GM23338 (cell line): ENCODE measurements at regions not wholly inside any gene's neighbourhood (a gene's known extent, or its start where the extent isn't known, plus 50 kb on each side); places are given as distances from the start of the nearest gene placed in this dataset.

ENCODE experiments used
- ATAC-seq: fragments of 200-7000 bp; cut with Tn5 transposase; 3 replicates; pipeline ENCODE4 v1.9.1; 2020
- DNase-seq: peaks from one replicate; pipeline ENCODE4 v3.0.0-alpha.2; 2015; ENCODE audit warnings: low spot score
- H2AFZ ChIP-seq: fragments of 200-600 bp; sonication (generic); 2 replicates; pipeline ENCODE4 v1.8.0; 2016; ENCODE audit warnings: antibody characterized with exemption, mild to moderate bottlenecking, moderate library complexity
- H3F3A ChIP-seq: fragments of 200-600 bp; sonication (generic); replicated peaks from 2 replicates; pipeline ENCODE4 v1.8.0; 2017; ENCODE audit warnings: antibody characterized with exemption, mixed run types, low read depth
- H3K27ac ChIP-seq: fragments of 200-600 bp; sonication (generic); 2 replicates; pipeline ENCODE4 v1.6.1; 2016; ENCODE audit warnings: low read depth
- H3K27me3 ChIP-seq: fragments of 200-600 bp; sonication (generic); 2 replicates; pipeline ENCODE4 v1.8.0; 2016; ENCODE audit warnings: mild to moderate bottlenecking, mixed run types, moderate library complexity; ENCODE audit not compliant: insufficient read depth
- H3K36me3 ChIP-seq: fragments of 200-600 bp; sonication (generic); 2 replicates; pipeline ENCODE4 v1.8.0; 2016; ENCODE audit warnings: mild to moderate bottlenecking; ENCODE audit not compliant: insufficient read depth
- H3K4me1 ChIP-seq: fragments of 200-600 bp; sonication (generic); 2 replicates; pipeline ENCODE4 v1.8.0; 2016; ENCODE audit warnings: mild to moderate bottlenecking, moderate library complexity; ENCODE audit not compliant: insufficient read depth
- H3K4me2 ChIP-seq: fragments of 200-600 bp; sonication (generic); 2 replicates; pipeline ENCODE4 v1.7.1; 2017; ENCODE audit warnings: mixed run types
- H3K4me3 ChIP-seq: fragments of 200-600 bp; sonication (generic); 2 replicates; pipeline ENCODE4 v1.6.1; 2016; ENCODE audit warnings: mixed run types
- H3K79me2 ChIP-seq: fragments of 200-600 bp; sonication (generic); replicated peaks from 2 replicates; pipeline ENCODE4 v1.8.0; 2017; ENCODE audit warnings: mild to moderate bottlenecking; ENCODE audit not compliant: insufficient read depth
- H3K9me2 ChIP-seq: fragments of 200-600 bp; sonication (generic); 2 replicates; pipeline ENCODE4 v1.8.0; 2017; ENCODE audit not compliant: insufficient read depth
- H4K20me1 ChIP-seq: fragments of 200-600 bp; sonication (generic); replicated peaks from 2 replicates; pipeline ENCODE4 v1.8.0; 2017; ENCODE audit warnings: mild to moderate bottlenecking; ENCODE audit not compliant: insufficient read depth
- H3K27ac Mint-ChIP-seq: 2 replicates; pipeline ENCODE4 v1.8.0; 2020; ENCODE audit warnings: inconsistent platforms, mild to moderate bottlenecking, moderate library complexity, mixed read lengths
- H3K27me3 Mint-ChIP-seq: 3 replicates; pipeline ENCODE4 v1.8.0; 2022; ENCODE audit warnings: low read depth, mild to moderate bottlenecking, moderate library complexity, mixed read lengths, inconsistent platforms; ENCODE audit not compliant: insufficient read depth, poor library complexity
- H3K36me3 Mint-ChIP-seq: 3 replicates; pipeline ENCODE4 v1.8.0; 2021; ENCODE audit warnings: low read depth, mild to moderate bottlenecking, inconsistent platforms, moderate library complexity, mixed read lengths
- H3K4me1 Mint-ChIP-seq: 3 replicates; pipeline ENCODE4 v1.8.0; 2020; ENCODE audit warnings: mild to moderate bottlenecking, inconsistent platforms, mixed read lengths
- H3K4me3 Mint-ChIP-seq: 3 replicates; pipeline ENCODE4 v1.8.0; 2021; ENCODE audit warnings: moderate library complexity, mild to moderate bottlenecking, inconsistent platforms, mixed read lengths
- H3K9me3 Mint-ChIP-seq: 3 replicates; pipeline ENCODE4 v1.8.0; 2020; ENCODE audit warnings: moderate library complexity, mild to moderate bottlenecking, inconsistent platforms, mixed read lengths
- CTCF ChIP-seq, 2 experiments: fragments of 200-600 bp in 1 of 2; sonication (generic) in 1 of 2; conservative IDR thresholded peaks; 2 replicates each; pipeline versions ENCODE4 v1.5.1 to v1.6.1; 2016 to 2017; ENCODE audit warnings: antibody characterized with exemption in 2 of 2, low read depth in 2 of 2, mild to moderate bottlenecking in 2 of 2, moderate library complexity in 1 of 2
- EZH2 ChIP-seq: fragments of 200-600 bp; sonication (generic); IDR thresholded peaks from one replicate; pipeline ENCODE4 v1.8.0; 2017; ENCODE audit warnings: antibody characterized with exemption, mild to moderate bottlenecking, low read depth; ENCODE audit not compliant: unreplicated experiment
- JUNB ChIP-seq: IDR thresholded peaks from one replicate; pipeline ENCODE4 v1.6.1; 2016; ENCODE audit warnings: antibody characterized with exemption; ENCODE audit not compliant: unreplicated experiment
- NANOG ChIP-seq: IDR thresholded peaks from 2 replicates; pipeline ENCODE4 v1.6.1; 2016; ENCODE audit warnings: antibody characterized with exemption, borderline replicate concordance
- POLR2AphosphoS5 ChIP-seq: IDR thresholded peaks from 2 replicates; pipeline ENCODE4 v1.6.1; 2016; ENCODE audit warnings: antibody characterized with exemption, low read depth
- ZNF331 ChIP-seq: fragments of 250-450 bp; sonication (Bioruptor Pico); IDR thresholded peaks from 2 replicates; pipeline ENCODE4 v1.5.0; 2020; ENCODE audit warnings: low read depth, mild to moderate bottlenecking, moderate library complexity
- ZNF462 ChIP-seq: fragments of 250-450 bp; sonication (Bioruptor Pico); IDR thresholded peaks from 2 replicates; pipeline ENCODE4 v1.5.0; 2020; ENCODE audit warnings: mild to moderate bottlenecking, moderate library complexity

DNA sequence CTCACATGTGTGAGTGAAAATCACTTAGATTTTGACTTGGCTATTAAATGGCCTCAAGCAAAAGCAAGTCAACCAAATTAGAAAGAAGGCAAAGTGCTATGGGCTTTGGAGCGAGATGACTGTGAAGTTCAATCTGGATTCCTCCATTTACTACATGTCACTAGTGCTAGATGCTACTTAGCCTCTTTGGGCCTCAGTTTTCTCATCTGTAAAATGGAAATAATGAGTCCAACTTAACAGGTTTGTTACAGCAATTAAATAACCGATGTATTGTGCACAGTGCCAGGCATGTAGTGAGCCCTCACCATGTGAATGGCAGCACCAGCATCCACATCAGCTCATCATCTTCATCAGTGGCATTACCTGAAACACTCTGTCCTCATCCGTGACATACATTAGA lies 376.3 kb downstream of the MTX2 start (continued):
- no peak for TF ChIP-seq ZNF462 (CRISPR knock-in tag)
- no peak for TF ChIP-seq EZH2
- TF ChIP-seq JUNB: no peak

- Mint-ChIP-seq H3K4me1 (peaks cover 45% of the 10 kb centered on the region), H3K4me3 (no peak overlapping the region), H3K27ac (no peak overlapping the region), H3K27me3 (peaks cover 6% of the 10 kb centered on the region), H3K36me3 (no peaks in the 10 kb centered on the region), H3K9me3 (no peaks in the 10 kb centered on the region)
- Histone ChIP-seq H2AFZ (no peak overlapping the region), H3K4me3 (0 out of 2 replicates have a peak overlapping the region, but pooled peaks have one; percentile 2), H3F3A (no peaks in the 10 kb centered on the region), H4K20me1 (no peaks in the 10 kb centered on the region), H3K4me2 (peak overlapping the region; percentile 54; the same call in 1 of the 2 replicates), H3K79me2 (no peaks in the 10 kb centered on the region), H3K27ac (no peak overlapping the region), H3K36me3 (no peaks in the 10 kb centered on the region), H3K9me2 (no peaks in the 10 kb centered on the region), H3K27me3 (peaks cover 33% of the 10 kb centered on the region), H3K4me1 (peaks cover 44% of the 10 kb centered on the region)
- peak; percentile 82 for ATAC-seq
- DNase-seq: peak; percentile 55
- TF ChIP-seq NANOG (peak; percentile 87), ZNF331 (no peak), JUNB (no peak), POLR2AphosphoS5 (0 out of 2 replicates have a peak, but pooled peaks have one; percentile 29), CTCF (conservative IDR thresholded peaks at IDR 0.05; ENCODE audit: low read depth in 2 of 2) (no peak), ZNF462 (CRISPR knock-in tag) (peak; percentile 90; the same call in 1 of the 2 replicates)
Observed at GRCh38 chr2:176646033-176646615, 376.9 kb downstream of the MTX2 start.
